HG03469 (cell line): ENCODE measurements at regions not wholly inside any gene's neighbourhood (a gene's known extent, or its start where the extent isn't known, plus 50 kb on each side); places are given as distances from the start of the nearest gene placed in this dataset.

Experiments used
- ATAC-seq: cut with Tn5 transposase; IDR thresholded peaks from one replicate; pipeline ENCODE4 v1.9.1; 2021; ENCODE audit warnings: mild to moderate bottlenecking, moderate library complexity, moderate number of reproducible peaks; ENCODE audit not compliant: unreplicated experiment

- ATAC-seq = no peak
These were observed 133.6 kb upstream of the COL1A2 start for GRCh38 chr7:94261067-94261466.

DNA sequence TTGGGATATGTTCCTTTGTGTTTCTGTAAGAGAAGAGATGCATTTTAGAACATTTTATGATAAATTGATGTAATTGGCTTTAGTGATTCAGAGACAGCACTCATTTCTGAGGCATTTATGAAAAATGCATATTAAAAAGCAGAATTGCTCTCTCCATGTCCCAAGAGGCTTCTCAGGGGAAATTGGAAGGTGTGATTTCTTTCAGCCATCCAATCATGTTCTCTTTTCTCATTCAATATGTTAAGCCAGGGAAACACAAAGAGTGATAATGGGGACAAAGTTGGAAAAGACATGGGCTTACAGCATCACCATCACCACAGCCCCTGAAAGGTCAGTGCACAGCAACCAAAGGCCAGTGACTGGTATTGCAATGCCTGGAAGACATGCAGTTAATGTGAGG is 129.9 kb upstream of the COL1A2 start:
- no peak for ATAC-seq

DNA sequence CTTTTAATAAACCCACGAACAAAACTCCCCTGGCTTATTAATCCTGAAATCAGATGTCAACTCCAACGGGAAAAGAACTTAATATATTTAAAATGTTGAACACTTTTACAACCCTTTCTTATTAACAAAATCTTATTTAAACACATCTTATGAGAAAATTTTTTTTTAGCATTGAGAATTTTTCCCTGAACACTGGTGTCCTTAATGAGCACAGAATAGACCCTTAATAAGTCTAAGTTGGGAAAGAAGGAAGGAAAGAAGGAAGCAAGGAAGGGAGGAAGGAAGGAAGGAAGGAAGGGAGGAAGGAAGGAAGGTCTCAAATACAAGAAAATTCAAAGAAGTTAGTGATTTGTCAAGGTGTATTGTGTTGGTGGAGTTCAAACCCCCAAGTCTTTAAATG is 129.2 kb upstream of the COL1A2 start:
- ATAC-seq = no peak

- ATAC-seq = no peak
These were observed 128.5 kb upstream of the COL1A2 start for GRCh38 chr7:94266238-94266644.

DNA sequence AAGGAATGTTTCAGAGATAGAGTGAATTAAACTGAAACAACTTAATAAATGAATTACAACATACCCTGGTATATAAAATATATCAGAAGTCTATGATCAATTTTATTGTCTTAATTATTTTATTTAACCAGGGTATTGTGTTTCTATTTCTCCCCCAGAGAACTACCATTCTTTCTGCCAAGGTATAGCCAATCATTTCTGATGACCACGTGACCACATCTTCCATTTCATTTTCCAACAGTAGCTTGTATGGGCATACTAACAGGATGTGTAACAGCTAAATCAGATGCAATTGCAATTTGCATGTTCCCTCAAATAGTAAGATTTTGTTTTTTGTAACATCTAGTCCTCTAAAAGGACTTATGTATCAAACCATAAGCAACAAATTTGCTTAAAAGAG is 123.9 kb upstream of the COL1A2 start:
- no peak for ATAC-seq

GRCh38 chr7:94272821-94273583 is 121.7 kb upstream of the COL1A2 start:
- ATAC-seq = no peak

GRCh38 chr7:94274828-94275227 is 119.9 kb upstream of the COL1A2 start:
- no peak for ATAC-seq

GRCh38 chr7:94276027-94276426 is 118.7 kb upstream of the COL1A2 start:
- ATAC-seq = no peak

GRCh38 chr7:94276795-94277194 is 117.9 kb upstream of the COL1A2 start:
- no peak for ATAC-seq

DNA sequence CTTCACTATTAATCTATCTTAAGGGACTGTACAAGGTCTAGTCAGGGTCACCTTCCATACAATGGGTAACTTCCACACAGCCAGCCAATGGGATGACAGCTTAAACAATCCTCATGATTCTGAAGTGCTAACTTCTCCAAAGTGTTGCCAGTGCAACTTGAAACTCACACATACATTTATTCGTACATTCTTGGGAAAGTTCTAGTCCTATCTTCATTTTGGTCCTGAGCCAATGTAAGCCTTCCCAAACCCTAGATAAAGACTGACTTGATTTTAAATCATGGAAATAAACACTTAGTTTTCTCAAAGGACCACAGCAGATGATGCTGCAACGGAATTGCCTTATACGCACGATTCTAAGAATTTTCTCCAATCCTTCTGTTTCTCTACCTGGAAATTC is 117.5 kb upstream of the COL1A2 start:
- ATAC-seq = no peak

DNA sequence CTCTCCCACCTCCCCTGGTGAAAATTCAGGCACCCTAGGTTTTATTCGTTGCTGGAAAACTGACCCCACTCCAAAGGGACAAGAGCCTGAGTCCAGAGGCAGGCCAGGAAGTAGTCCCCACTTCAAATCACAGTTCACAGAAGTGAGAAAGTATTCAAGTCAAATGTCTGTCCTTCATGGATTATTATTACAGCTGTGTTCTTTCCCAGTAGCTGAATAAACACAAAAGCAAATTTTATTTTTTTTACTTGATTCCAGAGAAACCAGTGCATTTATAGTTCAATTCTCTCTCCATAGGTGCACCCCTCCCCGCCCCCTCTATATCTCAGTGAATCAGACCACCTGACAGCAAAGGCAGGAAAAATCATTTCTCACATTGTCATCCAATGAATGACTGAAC is 113.8 kb upstream of the COL1A2 start:
- ATAC-seq = no peak

DNA sequence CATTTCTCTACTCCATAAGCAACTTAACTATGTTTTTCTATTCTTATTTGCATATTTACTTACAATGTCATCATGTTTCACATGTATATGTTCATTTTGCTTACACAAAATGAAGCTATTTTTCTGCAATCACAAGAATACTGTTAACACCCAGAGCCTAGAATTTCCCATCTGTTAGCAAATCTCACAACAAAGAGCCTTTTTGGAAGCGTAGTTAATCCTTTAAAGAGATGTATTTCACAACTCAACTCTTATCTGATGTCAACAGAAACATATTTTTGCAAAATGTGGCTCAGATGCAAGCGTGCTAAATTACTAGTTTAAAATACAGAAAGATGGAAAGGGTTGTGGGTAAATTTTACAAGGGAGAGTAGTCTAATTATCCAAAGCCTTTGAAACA is 110.6 kb upstream of the COL1A2 start:
- no peak for ATAC-seq

- ATAC-seq = no peak
These were observed 108.6 kb upstream of the COL1A2 start for GRCh38 chr7:94286111-94286510.

DNA sequence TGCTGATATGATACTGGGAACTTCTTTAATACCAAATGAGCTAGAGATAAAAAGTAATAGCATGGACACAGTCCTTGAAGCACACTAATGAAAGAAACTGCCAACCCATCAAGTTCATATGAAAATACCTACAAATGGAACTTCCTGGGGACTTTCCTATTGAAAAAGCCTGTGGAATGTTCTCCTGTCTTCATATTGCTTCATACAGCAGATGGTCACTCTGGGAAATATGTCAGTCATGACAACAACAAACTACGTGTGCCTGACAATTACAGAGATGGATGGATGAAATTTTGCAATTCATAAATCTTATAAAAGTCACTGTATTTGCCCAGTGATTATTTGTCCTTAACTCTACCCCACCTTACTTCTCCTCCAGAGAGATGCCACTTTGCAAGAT is 106.6 kb upstream of the COL1A2 start:
- no peak for ATAC-seq

DNA sequence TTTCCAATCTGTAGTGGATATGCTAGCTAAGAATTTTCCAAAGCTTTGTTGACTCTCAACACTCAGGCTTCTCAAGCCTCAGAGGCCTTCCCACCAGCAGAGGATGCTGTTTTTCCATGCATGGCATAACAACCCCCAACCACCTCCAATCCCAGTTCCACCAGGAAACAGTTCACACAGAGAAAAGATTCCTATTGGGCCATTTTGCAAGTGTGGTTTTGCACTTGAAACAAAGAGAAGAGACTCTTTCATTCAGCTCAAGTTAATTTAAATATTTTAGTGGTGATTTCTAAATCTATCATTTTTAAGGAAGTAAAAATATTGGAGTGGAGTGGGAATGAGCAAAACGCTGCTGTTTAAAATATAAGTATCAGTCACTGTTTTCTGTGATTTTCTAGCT is 105.6 kb upstream of the COL1A2 start:
- no peak for ATAC-seq

- ATAC-seq = no peak
These were observed 100.1 kb upstream of the COL1A2 start for GRCh38 chr7:94294471-94295131.

DNA sequence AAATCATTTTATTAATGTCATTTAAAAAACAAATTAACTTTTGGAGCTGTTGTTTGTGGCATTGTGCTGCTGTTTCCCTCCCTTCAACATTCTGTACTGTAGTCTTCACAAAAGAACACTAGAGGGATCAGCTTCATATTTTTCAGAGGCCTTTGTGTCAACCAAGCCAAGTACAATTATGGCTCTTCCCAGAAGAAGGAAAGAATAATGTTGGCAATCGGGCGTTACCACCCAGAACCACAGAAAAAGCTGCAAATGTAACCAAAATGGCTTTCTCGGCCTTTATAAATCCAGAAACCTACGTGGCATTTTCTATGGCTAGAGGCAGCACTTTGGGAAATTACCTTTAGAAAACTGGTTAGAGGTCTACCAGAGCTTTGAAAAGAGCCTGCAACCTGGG is 98.8 kb upstream of the COL1A2 start:
- no peak for ATAC-seq

DNA sequence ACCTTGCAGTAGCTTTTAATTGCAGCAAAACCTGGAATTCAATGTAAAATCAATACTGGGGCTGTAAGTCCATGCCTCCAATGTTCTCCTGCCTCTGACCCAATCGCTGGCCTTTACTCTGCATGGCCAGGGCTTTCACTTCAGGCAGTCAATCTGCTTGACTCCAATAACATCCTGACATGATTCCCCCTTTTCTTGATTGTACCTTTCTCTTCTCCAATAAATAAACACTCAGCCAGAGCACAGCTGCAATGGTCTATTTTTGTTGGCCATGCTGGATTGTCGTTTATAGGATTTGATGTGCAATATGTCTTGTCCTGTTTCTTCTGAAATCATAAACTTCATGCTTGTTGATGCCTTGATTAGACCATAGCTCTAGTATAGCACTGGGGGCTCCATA is 97.8 kb upstream of the COL1A2 start:
- no peak for ATAC-seq

DNA sequence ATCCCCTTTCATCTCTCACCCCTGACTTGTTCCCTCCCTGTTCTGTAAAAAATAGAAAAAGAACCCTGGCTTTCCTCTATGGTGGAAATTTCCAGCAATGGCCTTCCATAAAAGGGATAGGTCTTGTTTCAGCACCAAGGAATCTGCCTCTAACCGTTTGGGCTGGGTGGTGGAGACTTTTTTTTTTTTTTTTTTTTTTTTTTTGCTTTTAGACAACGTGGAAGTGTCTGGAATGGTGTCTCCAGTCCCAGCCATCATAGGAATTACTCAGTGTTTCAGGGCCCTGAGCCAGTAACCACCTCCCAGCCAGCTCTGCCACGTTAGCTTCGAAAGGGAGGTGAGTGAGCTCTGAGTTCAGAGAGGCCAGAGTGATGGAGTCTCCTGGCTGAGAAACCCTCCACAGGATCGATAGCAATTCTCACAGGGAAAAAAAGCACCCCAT is 97.3 kb upstream of the COL1A2 start:
- ATAC-seq = no peak

DNA sequence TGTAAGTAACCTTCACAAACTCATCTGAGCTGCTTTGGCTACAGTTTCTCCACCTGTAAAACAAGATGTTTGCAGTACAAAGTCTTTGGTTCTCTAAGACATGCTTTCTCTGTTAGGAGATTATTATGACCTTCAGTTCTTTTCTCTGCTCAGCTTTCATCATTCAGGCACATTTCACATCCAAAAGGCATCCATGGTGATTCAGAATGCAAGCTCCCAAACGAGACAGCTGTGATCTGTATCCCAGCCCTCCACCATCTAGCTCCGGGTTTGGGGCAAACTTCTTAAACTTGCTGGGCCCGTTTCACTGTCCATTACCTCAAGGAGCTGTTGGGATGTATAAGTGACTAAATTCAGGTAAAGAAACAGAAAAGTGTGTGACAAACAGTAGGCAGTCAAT is 95.8 kb upstream of the COL1A2 start:
- no peak for ATAC-seq

DNA sequence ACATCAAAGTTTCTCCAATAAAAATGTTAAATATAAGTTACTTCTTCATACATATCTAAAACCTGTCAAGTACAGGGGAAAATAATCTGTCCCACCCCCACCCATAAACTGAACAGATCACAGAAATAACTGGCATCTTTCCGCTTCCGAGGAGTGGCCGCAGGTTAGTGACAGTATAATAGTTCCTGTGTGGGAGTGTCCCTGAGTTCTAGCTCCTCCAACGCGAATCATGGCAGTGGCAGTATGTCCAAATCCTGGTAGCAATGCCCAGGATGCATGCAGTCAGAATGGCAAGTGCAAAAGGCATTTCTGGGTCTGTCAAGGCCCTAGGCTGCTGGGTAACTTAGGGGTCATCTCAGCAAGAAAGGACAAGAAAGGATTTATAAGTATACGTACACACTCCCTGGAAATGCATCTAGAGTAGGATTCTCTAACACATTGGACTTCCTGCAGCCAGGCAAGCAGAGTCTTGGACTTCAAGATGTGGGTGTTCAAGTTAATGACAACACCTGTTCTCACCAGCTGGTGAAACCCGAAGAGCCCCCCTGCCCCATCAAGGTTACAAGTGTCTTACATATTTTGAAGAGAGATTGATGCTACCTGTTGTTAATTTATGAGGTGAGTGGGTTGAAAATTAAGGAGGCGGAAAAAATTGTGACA is 94.4 kb upstream of the COL1A2 start:
- ATAC-seq = no peak

DNA sequence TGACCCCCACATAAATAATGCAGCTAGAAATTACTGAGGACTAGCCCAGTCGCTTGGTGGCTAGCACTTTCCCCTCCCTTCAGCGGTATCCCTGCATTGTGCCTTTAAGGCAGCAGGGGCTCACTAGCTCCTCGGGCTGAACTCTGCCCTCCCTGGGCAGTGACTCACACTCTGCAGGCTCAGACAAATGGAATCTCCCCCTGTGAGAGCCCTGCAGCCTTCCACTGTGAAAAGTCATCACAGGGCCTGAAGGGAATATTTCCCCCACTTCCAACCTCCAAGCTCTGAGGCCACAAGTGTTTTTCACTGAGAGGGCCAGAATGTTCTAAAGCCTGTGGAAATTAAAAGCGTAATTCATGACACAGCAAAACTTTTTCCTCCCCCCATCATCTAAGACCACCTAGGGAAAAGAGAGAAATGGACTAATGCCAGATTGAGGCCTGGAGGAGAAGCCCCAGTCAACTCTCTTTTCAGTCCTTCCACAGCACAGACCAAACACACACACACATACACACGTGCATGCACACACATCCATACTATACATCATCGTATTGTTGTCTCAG is 93.6 kb upstream of the COL1A2 start:
- no peak for ATAC-seq
